SIG-M5 treated with dmso at 0.1 percent for 504 hours (cell line): ENCODE measurements at regions not wholly inside any gene's neighbourhood (a gene's known extent, or its start where the extent isn't known, plus 50 kb on each side); places are given as distances from the start of the nearest gene placed in this dataset.

Experiments used
- DNase-seq: peaks from one replicate; lab custom pipeline; 2025; ENCODE audit not compliant: unreplicated experiment; lab: John Stamatoyannopoulos, UW

DNA sequence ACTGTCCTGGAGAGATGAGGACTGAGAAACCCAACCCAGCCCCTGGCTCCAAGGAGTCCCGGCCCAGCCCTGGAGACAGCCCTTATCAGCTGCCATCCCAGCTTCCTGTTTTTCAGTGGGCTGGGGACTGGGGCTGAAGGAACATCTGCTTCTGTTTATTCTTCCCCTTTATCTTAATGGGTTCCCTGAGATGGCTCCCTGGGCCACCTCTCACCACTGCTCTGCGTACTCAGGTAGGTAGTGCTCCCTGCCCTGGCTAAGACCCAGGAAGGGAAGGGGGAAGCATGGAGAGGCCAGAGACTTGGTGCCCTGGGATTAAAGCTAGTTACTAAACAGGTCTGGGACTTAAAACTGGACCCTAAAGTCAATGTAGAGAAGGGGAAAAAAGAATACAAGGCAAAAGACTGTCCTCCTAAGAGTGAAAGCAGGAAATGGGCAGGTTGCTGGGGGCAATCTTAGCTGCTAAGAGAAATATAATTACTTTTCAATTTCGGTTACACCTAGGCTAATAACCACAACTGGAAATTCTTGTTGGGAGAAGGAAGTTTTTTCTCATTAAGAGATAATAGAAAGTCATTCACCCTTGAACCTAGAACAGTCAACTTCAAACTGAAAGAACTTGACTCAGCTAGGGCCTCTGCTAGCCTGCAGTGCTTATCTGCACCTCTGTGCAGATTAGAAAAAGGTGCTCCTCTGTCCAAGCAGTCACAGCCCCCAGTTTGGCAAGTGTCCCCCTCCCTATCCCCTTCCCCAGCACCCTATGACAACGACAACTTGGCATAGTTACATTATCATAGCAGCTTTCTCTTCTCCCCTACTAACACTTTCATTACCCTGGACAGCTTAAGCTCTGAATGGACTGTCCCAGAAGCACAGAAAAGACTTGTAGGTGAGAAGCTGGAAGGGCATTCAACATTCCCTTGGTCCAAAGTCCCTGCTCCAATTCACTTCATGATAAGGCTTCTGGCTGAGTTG, 65.6 kb upstream of the KDM7A start:
- no peak for DNase-seq

DNA sequence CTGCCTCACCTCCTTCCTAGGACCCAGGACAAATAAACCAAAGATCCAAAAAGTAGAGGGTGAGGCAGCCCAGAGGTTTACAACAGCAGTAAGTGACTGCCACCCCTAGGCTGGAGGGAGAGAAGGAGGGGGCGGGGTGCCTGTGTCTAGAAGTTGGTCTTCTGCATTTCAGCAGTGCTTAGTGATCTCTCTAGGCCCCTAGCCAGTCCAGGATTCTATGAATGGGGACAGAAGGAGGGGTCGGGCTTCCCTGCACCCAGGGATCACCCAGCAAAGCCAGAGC, 62.8 kb upstream of the KDM7A start:
- DNase-seq, result no peak

DNA sequence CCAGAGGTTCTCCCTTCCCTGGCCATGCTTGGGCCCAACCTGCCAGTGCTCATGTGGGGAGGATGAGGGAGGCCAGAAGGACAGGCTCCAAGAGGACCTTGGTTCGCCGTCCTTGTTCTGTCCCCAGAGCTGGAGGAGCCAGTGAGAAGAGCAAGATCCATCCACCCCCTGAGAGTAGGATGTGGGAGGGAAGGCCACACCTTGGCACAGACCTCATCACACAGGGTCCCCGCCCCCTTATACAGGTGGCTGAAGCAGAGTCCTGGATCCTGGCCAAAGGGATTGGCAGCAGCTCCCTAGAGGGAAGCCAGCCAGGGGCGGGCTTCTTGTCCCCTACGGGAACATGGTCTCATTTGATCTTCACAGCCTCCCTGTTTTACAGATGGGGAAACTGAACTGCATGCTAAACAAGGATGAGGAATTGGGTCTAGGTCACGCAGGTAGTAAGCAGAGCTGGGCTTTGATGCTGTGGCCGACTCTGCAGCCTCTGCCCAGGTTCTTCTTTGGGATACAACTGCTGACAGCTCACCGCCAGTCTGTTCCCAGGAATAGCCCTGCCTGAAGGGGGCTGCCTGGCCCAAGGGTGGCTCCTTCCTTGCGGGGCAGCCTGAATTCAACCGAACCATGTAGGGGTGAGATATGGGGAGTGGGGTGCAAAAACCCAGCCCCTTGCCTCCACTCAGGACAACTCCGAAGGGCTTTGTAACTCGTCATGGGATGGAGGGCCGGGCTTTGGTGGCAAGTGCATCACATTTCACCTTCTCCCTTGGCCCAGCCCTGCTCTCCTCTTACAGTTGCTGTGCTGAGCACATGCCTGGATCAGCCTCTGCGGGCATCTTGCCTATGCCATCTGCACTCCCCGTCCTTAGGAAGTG, 62.2 kb upstream of the KDM7A start:
- no peak for DNase-seq

DNA sequence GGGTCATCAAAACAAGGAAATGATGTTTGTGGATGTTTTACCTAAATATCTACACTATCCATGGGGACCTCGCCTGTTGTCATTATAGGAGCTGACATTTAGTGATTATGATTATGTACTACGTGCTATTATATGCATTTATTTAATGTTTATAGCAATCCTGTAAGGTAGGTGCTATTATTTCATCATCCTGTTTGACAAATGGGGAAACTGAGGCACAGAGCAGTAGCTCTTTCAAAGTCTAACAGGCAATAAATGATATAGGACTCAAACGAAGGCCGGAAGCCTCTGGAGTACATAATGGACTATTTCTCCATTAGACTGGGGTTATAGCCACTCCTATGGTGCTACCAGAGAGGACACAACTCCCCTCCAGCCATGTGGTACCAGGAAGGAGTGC, 60.6 kb upstream of the KDM7A start:
- DNase-seq, result no peak

DNA sequence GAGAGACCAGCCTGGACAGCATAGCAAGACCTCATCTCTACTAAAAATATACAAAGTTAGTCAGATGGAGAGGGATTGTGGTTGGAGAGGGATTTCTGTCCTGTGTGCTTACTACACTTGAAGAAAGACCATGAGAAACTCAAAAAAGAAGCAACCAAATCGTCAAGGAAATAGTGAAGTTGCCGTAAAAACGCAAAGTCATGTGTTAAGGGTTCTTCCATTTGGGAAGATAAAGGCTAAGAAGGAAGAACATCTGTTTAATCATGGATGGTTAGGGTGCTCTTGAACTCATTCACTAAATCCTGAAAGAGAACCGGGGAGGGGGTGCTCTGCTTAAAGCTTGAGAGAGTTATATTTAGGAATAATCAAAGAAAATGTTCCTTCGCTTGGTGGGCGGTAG, 59.8 kb upstream of the KDM7A start:
- DNase-seq, result no peak

DNA sequence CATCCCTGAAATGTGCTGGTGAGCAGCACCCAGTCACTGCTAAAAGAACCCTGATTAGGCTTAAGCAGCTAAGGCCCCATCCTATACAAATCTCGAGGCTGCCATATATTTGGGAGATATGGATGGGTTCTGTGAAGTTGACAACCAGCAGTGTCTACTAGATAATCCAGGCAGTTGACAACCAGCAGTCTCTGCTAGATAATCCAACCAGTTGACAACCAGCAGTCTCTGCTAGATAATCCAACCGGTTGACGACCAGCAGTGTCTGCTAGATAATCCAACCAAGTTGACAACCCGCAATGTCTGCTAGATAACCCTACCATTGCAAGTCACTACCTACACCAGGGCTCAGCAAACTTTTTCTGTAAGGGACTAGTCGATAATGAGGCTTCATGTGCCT, 58.3 kb upstream of the KDM7A start:
- no peak for DNase-seq

DNA sequence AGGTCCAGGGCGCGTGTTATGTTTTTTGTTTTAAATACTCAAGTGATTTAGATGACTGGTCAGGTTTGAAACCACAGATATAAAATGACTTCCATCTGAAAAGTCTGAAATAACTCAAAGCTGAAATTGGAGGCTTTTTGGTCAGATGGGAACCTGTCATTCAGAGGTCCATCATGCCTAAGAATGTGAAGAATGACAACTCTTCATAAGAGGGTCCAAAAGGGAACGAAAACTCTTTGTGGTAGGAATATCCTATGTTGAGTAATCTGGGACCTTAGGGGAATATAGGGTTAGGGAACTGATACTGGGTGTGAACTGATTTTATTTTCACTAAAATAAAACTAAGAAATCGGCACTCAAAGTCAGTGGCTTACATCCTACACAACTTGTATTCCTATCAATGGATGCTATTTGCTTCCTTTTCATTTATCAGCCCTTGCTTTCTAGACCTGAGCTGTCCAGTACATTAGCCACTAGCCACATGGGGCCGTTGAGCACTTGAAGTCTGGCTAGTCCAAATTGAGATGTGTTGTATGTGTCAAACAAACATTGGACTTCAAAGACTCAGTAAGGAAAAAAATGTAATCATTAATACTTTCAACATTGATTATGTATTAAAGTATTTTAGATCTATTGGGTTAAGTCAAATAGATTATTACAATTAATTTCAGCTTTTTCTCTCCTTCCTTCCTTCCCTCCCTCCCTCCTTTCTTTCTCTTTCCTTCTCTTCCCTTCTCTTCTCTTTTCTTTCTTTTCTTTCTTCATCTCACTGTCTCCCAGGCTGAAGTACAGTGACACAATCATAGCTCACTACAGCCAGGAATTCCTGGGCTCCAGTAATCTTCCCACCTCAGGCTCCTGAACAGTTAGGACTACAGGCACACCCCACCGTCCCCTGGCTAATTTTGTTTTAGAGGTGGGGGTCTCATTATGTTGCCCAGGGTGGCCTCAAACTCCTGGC, 56.5 kb upstream of the KDM7A start:
- no peak for DNase-seq

DNA sequence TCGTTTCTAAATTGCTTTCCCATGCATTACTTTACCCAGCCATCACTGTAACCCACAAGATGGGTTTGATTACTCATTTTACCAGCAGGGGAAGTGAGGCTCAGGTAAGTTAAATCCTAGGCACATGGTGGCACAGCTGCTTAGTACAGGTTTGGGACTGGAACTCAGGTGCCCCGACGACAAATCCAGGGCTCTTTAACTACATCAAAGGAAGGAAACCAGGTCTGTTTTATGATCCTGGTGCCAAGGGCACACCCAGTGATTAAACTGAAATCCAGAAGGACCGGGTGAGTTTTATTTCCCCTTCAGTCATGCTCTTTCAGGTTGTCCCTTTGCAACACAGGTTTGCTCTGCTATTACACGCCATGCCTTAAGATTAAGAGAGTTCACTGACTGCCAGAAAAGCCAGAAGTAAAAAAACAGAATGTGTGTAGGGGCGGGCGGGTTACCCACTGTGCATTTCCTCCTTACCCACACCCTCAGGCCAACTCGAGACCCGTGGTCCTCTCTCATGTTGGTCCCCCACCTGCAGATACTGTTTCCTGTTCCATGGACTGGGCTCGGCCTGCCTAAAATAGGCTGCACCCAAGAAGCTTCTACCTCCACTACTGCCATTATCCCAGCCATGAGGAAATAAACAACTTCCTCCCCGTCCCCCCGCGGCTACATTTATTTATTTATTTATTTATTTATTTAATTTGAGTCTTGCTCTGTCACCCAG, 55.1 kb upstream of the KDM7A start:
- peak; percentile 22 for DNase-seq

DNA sequence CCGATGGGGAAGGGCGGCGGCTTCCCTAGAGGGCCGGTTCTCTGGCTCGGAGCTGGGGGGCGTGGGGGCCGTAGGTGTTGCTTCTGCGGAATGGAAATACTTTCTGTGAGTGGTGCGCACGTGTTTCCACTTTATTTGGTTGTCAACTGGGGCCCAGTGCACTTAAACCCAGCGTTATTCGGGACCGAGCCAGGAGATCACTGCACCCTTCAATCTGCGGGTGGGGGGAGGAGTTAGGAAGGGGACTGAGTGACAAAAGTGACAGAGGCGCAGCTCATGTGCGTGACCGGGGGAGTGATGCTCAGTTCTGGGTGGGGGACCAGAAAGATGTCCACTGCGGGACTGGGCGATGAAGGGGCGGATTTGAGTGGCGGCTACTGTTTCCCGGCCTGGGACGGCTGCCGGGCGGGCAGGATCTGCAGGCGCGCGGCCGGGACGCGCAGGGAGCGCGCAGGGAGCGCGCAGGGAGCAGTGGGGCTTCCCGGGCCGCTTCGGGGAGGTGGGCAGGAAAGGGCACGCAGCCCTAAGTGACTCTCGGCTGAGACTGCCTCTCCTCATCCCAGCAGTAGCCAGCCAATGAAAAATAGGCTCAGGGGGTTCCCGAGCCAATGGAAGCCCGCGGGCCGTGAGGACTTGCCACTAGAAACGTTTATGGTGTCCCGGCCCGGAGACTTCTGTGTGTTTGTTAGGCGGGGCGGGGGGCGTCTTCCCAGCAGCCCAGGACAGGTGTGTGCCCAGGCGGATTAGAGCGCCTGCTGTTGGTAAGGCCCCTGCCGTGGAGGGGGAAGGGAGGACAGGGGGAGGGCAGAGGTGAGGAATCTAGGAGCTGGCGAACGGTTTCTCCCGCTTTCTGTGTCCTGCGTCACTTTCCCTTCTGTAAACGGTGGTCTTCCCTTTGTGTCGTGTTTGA, 54.3 kb upstream of the KDM7A start:
- DNase-seq, result no peak

DNA sequence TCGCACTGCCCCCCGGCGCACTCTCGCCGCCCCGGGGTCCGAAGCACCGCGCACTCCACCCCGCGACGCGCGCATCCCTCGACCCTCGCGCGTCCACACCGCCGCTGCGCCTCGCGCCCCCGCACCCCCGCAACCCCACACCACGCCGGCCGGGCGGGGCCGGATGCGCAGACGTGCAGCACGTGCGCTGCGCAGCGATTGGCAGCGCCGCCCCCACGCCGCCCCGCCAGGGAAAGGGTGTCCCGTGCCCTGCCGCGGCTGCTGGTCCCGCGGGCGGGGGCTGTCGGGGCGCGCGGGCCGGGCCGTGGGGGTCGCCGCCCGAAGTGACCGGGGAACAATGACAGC, 53.7 kb upstream of the KDM7A start:
- DNase-seq, result no peak

DNA sequence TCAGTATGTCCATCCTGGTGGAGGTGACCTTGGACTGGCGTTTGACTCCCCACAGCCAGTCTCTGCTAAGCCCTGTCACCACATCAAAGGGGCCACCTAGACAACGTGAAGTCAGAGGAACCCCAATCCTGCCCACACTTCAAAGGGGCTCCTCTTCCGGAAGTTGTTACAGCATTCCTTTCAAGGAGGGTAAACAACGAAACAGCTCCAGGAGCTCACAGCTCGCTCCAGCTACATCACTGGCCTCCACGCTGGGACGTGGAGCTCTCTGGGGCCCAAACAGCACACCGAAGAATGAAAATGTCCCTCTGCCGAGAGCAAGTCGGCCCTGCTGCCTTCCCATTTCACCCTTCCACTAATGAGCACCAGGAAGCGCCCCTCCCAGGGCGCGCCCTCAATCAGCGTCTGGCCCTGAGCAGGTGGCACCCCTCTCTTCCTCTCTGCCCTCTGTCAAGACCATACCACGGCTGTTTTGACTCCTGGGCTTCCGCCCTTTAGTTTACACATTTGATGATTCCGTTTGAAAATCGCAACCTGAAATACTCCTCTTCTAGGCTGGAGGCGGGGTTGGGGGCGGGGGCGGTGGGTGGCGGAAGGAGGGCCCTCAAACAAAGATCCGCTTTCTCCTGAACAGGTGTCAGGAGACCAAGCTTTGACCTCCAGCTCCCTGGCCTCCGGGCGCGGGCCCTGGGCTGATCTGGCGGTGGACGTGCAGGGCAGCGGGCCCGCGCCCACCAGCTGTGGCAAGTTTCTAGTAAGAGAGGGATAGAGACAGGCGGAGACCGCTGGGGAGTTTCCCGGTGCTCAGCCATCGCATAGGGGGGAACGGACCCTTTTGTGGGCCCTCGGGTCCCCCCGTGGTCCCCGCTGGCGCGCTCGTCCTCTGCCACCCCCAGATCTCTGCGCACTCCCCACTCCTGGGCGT, 53.1 kb upstream of the KDM7A start:
- no peak for DNase-seq

DNA sequence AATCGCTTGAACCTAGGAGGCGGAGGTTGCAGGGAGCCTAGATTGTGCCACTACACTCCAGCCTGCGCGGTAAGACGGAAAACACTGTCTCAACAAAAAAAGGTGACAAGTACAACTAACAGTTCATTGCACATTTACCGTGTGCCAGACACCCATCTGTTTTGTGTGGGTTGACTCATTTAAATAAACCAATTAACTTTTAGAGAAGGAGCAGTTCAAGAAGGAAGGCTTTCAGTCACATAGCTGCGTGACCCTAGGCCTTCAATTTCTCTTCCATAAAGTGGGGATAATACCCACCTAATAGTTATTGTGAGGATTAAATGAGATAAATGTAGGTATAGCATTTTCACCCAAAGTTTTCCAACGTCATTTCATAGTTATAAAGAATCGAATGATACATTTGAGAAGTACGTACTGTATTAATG, 52.3 kb upstream of the KDM7A start:
- DNase-seq, result no peak
